Kasumi-1 (cell line): ENCODE measurements at regions not wholly inside any gene's neighbourhood (a gene's known extent, or its start where the extent isn't known, plus 50 kb on each side); places are given as distances from the start of the nearest gene placed in this dataset.
A peak's percentile ranks its signal among the peaks of the same experiment; 100 is the strongest.
"Not testable (repeated sequence)": the region's sequence is repeated elsewhere in the genome, so short reads cannot be mapped to it uniquely, and the experiment has no call there.

ENCODE experiments used
- DNase-seq, 2 experiments: peaks; one replicate each; lab custom pipeline; 2025; lab: John Stamatoyannopoulos, UW

DNA sequence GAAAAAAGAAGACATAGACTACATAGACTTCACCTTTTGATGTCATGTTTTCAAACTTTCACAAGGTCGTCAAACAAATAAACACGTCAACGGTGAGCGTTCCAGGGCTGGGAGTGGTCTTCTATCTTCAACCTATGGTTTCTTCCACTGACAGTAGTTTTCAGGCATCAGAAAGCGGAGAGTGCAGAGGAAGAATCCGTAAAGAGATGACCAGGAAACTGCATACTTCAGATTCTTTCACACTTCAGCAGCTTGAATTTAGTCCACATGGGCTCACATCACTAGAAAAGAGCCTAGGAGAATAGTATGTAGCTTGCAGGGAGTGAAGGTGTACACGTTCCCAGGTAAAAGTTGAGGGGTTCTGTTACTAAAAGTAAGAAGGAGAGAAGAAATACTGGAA is 58.5 kb downstream of the NPY1R start:
- DNase-seq = no peak

DNA sequence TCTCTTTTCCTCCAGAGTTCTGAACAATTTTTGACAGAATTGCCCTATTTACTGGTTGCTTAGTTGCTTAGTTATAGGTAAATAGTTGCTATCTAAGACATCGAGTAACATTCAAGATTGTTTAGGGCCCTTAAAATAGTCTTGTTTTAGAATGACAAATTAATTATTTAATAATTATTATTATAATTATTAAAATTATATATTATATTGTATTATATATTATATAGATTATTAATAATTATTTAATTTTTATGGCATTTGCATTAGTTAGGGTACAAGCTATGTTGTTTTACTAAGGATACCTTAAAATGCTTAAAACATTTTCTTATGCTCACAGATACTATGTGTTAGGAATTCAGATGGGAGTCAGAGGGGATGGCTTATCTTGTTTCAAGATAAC is 59.2 kb downstream of the NPY1R start:
- DNase-seq = no peak

DNA sequence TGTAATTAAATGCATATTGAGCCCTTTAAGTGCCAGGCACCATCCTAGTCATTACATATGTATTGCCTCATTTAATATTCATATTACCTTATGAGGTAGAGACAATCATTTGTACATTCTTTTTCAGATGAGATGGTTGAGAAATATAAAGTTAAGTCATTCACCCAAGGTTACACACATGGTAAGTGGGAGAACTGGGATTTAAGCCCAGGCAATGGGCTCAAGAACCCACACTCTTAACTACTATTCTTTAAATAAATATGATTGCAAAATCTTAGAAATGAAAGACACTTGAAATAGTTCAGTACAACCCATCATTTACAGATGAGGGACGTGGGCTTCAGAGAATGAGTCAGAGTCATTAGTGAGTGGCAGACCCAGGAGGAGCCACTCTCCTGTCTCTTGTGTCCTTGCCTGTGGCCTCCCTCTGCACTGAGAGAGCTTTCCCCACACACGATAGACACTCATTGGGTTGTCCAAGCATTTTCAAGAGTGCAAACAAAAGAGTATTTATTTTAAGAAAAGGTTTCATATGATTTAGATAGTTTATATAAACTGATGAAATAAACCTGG is 60.8 kb downstream of the NPY1R start:
- no peak for DNase-seq

DNA sequence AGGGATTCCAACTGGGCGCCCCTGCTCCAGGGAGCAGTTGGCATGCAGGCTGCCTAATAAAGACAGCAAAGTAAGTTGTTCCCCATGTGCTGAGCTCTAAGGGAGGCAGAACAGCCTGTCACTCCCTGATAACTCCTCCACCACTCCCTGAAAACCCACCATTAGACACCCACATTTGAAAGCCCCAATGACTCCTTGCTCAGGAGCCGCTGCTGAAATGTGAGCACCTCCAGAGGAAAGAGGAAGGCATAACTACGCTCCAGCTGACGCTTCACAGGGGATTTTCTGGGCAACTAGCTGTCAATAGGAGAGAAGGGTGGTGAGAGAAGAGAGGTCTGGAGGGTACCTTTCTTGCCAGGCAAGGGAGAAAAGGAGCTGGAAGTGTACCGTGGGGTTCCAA is 62.5 kb downstream of the NPY1R start:
- no peak for DNase-seq

DNA sequence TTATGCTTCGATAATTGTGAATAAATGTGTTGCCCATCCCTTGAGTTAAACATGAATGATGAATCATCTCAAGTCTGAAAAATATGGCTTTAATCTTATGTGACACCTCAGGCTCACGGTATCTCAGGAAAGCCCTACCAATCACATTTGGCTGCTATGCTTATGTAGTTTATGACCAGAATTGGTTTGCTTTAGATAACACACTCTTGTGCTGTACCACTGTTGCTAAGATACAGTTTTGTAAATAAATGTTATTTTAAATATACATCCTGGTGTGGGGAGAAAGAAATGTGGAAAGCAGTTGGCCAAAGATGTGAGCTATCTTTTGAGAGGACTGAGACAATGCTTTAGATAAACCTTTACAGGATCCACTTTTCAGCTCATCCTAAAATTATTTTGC is 63.2 kb downstream of the NPY1R start:
- no peak for DNase-seq

DNA sequence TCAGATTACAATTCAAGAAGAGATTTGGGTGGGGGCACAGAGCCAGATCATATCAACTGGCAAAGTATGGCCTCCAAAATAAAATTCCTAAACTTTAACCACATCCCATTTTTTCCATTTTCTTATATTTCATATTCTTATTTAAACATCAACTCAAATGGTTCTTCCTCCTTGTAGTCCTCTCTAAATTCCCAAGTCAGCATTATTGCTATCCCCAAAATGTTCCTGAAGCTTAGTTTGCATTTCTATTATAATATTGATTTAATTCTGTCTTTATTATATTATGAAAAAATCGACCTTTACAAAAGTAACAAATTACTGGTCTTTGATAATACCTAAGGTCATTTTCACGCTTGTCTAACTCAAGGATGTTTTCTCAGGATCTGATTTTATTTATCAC is 67.5 kb downstream of the NPY1R start:
- DNase-seq = no peak

DNA sequence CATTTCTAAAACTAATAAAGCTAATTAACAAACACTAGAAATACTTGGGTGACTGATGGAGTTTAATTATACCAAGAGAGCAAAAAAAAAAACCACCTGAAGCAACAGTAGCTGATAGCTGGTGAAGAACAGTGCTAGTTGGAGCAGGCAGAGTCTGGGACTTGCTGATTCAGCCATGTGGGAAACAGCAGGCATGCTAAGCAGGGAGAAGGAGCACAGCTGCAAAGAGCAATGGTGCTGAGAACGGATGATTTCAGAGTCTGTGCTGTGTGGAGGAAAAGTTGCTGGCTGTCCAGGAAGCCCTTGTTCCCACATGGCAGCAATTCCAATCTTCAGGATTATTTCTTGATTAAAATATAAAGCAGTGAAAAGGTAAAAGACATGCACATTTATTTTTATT is 68.8 kb downstream of the NPY1R start:
- no peak for DNase-seq

DNA sequence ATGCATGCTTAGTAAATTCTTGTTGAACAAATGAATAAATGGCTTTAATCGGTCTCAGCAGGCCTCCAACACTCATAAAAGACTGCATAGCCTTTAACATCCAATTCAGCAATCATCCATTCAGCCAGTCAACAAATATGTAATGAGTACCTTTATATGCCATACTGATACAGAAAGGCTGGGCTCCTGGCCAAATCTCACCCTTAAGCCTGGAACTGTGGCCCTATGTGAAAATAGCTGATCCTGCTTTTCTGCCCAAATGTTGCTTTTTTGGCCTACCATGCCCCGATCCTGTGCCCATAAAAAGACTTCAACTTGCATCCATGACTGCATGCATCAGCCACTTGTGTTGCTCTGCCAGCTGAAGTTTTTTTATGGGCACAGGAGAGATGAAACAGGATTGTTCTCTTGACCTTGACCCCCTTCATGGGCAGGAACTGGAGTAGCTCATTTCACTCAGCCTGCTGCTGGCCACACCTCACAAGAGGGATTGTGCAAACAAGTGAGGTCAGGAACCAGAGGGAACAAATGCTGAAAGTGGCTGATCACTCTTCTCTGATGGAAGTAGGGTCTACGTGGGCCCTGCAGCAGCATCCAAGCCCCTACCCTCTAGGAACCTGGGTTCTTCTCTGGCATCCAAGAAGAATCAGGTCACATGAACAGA is 75.6 kb downstream of the NPY1R start:
- no peak for DNase-seq

DNA sequence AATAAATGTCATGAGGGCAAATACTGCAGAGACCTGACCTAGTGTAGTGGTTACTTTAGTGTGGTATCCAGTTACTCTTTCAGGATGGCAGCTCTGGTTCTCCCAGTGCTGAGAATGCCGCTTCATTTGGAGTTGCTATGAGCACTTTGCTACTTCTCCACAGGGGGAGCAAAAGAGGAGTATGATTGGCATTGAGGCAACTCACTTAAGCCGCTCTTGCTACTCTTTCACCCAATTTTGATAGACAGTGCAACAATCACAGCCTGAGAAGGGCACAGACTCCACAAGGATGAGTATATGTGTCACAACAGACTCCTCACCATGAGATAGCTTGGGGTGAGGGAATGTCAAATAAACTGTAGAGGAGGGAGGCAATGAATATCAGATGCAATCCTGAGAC is 81.2 kb downstream of the NPY1R start:
- peak; percentile 3 to 6 for DNase-seq

DNA sequence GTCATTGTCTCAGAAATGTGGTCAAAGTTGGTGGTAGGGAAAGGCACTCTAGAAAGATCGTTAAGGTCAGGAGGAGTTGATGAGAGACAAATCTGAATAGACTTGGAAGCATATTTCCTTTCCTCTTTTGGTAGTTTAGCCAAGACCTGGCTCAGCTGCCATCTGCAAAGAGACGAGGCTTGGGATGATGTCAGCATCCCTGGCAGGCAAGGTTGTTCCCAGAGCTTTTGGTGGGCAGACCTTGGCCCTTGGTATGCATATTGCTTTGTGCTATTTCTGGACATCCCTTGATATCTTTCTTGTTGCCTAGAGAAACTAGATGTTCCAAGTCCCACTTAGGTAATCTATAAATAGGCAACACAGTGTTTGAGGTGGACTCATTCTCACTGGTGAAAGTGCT is 82.4 kb upstream of the NAF1 start:
- no peak for DNase-seq

DNA sequence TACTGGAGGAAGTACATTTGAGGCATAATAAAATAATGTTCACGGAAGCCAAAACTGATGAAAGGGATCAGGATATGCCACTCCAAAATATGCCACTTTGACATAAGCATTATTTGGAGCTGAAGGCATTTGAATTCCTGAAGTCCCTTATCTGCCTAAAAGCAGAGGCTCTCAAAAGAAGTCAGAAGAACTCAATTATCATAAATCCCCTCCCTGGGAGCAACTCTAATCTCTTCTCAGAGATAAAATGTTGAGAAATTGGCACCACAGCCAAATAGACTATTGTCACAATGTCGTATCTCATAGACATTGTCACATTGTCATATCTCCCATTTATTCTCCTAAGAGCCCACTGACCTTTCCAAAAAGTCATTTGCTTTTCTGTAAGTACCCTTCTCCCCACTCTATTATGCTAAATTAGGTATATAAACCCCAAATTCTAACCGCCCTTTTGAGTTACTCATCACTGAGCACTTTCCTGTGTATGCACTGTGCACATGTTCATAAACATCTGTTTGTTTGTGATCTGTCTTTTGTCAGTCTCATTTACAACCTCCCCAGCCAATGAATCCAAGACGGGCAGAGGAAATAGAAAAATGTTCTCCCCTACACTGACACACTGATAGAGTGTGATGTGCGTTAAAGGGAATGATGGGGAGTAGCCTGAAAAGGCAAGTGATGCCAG is 78.5 kb upstream of the NAF1 start:
- no peak for DNase-seq

DNA sequence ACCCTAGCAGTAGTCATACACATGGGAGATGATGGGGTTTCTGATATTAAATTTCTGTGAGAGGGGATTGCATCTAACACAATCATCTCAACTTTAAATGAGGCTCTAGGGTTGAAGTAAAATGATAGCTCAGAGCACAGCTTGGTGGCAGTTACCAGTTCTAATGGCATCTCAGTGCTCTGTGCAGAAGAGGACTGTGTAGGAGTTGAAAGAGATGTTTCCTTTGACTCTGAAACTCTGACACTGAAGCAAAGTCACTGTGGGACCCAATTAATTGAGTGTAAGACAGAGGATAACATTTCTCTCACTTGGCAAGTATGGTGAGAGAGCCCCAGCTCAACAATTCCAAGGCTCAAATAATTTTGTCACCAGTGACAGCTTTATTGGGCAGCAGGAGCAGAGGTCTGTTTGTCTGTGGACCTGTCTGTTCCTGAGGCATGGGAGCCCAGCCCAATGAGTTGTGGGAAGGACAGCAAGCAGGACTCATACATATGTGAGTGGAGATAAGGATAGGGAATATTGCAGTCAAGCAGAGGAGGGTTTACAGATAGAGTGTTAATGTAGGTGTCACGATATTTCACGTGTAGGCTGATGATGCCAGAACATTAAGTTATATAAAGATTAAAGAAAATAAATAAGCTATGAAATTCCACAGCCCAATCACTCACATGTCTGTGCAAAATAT is 76.7 kb upstream of the NAF1 start:
- DNase-seq = no peak

DNA sequence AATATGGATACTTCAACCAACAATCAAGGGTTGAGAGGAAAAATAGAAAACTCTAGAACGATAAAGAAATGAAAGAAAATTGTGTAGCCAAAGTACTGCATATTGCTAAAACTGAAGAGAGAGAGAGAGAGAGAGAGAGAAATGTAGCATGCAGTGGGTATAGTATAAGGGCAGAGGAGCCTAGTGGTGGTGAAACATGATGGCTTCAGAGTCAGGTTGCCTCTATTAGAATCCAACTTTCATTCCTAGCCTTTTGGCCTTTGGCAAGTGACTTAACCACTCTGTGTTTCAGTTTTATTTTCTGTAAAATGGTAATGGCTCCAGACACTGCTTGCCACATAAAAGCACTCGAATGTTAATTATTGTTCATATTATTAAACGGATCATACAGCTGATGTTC is 71.2 kb upstream of the NAF1 start:
- no peak for DNase-seq

DNA sequence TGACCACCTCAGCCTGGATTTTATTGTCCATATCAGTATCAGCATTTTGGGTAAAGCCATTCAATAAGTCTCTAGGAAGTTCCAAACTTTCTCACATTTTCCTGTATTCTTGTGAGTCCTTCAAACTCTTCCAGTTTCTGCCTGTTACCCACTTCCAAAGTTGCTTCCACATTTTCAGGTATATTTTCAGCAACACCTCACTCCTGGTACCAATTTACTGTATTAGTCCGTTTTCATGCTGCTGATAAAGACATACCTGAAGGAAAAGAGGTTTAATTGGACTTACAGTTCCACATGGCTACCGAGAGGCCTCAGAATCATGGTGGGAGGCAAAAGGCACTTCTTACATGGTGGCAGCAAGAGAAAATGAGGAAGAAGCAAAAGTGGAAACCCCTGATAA is 69.7 kb upstream of the NAF1 start:
- DNase-seq = not testable (repeated sequence)

DNA sequence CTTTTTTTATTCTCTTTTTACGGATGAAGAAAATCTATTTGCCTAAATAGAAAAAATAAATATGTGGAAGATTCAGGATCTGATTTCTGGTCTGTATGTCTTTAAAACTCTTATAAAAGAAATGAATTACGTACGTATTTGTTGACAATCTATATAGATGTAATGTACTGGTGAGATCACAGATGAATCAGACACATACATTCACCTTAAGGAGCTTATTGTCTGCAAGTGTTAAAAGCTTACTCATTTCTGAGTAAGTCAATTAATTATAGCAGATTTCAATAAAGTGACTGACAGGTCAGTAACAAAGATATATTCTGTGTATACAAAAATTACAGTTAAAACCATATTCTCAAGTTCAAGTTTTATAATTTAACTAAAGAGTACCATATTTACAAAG is 66.6 kb upstream of the NAF1 start:
- DNase-seq = no peak

DNA sequence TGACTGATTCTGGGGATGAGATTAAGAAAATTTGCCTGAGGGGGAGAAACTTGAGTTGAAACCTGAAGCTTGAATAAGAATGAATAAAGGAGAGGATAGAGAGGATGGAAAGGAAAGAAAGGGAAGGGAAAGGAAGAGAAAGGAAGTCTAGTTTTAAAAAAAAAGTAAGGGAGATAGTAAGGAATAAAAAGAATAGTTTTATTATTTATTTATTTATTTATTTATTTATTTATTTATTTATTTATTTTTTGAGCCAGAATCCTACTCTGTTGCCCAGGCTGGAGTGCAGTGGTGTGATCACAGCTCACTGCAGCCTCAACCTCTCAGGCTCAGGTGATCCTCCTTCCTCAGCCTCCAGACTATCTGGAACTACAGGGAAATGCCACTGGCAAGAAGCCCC is 62.0 kb upstream of the NAF1 start:
- DNase-seq = no peak

DNA sequence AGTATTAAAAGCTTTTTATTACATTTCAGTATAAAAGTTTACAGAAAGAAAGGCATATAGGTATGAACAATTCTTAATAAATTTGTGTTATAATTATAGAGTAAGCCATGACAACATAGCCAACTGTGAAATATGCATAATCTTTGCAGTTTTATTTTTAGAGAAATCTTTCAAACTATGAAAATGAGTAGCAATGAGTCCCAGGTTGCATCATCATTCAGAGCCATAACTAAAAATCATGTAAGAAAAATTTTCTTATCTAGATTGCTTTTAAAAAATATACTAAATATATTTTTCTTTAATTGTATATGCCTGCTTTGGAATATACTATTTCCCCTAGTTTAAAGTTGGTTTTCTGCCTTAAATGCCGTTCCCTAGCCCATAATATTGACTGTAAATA is 54.8 kb upstream of the NAF1 start:
- DNase-seq = no peak

DNA sequence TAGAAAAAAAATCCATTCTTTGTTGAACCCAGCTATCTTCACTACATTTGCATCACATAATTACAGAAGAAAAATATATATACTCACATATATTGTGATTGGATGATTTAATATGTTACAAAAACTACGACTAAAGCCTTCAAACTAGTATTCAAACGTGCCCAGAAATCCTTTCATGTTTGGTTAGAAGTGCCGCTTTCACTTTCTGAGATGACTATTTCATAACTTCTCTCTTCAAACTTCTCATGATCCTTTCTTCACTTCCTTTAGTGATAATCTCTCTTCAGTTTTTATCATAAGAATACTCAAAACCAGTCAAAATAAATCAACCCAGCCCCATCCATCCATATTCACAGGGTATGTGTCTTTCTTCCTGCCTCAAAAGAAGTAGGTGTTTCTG is 50.8 kb upstream of the NAF1 start:
- no peak for DNase-seq
